HG03575 (cell line): ENCODE measurements at regions not wholly inside any gene's neighbourhood (a gene's known extent, or its start where the extent isn't known, plus 50 kb on each side); places are given as distances from the start of the nearest gene placed in this dataset.

Source experiments
- ATAC-seq: cut with Tn5 transposase; IDR thresholded peaks from one replicate; pipeline ENCODE4 v1.9.1; 2021; ENCODE audit not compliant: unreplicated experiment, insufficient number of reproducible peaks, low FRiP score; ENCODE audit errors: extremely low read depth

DNA sequence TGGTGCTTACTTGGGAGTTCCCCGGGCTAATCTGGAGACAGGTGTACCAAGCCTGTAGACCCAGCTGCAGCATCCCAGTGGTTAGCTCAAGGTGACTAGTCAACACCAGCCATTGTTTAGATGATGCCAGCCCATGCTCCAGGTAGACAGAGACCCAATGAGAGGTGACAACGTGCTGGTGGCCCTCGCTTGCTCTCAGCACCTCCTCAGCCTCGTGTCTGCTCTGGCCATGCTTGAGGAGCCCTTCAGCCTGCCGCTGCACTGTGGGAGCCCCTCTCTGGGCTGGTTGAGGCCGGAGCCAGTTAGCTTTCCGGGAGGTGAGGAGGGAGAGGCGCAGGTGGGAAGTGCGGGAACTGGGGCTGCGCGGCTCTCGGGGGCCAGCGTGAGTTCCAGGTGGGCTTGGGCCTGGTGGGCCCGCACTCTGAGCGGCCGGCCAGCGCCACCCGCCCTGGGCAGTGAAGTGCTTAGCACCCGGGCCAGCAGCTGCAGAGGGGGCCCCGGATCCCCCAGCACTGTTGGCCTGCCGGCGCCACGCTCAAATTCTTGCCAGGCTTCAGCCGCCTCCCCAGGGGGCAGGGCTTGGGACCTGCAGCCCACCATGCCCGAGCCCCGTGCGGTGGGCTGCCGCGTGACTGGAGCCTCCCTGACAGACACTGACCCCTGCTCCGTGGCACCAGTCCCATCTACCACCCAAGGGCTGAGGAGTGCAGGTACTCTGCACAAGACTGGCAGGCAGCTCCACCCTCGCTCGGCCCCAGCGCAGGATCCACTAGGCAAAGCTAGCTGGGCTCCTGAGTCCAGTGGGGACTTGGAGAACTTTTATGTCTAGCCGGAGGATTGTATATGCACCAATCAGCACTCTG, 85.9 kb upstream of the VSTM2B start:
- ATAC-seq: no peak

DNA sequence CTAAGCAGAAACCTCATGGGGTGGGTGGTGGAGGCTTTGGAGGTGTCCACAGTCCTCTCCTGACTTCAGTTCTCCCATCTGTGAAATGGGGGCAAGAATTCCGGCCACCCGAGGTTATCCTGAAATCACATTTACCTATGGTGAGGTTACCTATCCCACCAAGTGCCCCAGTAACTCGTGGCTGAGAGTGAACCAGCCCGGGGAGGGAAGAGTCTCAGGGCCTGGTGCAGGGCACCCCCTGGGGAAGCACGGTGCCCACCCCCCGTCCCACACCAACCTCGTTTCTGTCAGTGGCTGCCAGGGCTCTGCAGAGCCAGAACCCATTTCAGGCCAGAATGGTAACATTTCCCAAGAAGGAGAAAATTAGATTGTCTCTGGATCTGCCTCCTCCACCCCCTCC, 83.7 kb upstream of the VSTM2B start:
- no peak for ATAC-seq

- ATAC-seq: no peak
Observed at GRCh38 chr19:29442910-29443309, 82.9 kb upstream of the VSTM2B start.

- no peak for ATAC-seq
Observed at GRCh38 chr19:29445246-29445645, 80.5 kb upstream of the VSTM2B start.

DNA sequence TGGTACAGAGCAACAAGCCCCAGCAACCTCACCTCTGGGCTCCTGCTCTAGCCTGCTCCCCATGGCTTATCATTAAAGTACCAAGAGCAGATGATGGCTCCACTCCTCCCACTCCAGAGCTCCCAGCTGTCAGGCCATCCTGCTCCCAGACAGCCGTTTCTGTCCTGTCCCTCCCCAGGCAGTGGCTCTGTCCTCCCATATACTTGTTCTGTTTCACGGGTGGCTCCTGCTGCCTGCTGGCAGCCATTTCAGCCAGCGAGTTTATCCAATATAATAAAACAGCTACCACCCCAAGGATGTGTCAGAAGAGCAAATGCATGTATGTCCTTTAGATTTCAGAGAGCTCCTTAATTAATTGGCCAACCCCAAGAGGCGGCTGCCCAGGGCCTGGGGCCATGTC, 79.4 kb upstream of the VSTM2B start:
- no peak for ATAC-seq

GRCh38 chr19:29448046-29448445, 77.7 kb upstream of the VSTM2B start:
- no peak for ATAC-seq

GRCh38 chr19:29449371-29449770, 76.4 kb upstream of the VSTM2B start:
- ATAC-seq: no peak

DNA sequence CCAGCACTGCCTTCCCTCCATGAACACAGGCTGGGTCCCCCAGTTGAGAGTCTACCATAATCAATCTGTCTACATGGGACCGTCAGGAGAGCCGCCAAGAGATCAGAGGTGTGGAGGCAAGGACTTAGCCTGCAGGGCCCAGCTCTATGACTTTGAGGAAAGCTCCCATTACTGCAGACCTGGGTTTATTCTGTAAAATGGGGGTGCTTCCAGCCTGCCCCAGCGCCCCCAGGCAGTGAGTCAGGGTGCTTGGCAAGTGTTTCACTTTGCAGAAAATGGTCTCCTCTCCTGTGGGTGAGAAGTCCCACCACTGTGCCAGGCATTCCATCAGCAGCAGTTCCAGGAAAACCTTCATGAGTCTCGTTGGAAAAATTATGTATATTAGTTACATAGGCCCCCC, 75.5 kb upstream of the VSTM2B start:
- ATAC-seq: no peak

DNA sequence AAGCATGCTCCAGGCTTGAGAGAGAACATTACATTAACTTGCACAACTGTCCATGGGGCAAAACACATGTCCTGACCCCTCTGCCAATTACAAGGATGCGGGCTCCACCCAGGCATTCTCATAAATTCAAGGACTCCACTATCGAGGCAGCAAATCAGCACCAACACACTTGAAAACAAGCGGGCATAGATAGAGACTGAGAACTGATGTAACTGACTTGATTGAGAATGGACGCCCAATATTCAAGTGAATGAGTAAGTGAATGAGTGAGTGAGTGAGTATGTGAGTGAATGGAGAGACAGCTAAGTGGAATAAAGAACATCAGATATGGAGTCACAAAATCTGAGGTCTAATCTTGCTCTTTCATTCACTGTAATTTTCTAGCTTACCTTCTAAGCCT, 75.0 kb upstream of the VSTM2B start:
- no peak for ATAC-seq

DNA sequence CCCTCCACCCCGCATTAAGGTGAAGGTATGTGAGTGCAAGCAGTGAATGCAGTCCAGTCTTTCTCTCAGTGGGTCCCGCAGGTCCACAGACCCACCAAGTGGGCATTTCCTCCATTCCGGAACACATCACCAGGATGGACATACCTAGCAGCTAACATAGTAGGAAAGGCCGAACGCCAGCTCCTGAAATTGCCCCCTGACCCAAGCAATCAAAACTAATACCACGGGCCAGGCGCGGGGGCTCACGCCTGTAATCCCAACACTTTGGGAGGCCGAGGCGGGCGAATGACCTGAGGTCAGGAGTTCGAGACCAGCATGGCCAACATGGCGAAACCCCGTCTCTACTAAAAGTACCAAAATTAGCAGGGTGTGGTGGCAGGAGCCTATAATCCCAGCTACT, 71.7 kb upstream of the VSTM2B start:
- no peak for ATAC-seq

DNA sequence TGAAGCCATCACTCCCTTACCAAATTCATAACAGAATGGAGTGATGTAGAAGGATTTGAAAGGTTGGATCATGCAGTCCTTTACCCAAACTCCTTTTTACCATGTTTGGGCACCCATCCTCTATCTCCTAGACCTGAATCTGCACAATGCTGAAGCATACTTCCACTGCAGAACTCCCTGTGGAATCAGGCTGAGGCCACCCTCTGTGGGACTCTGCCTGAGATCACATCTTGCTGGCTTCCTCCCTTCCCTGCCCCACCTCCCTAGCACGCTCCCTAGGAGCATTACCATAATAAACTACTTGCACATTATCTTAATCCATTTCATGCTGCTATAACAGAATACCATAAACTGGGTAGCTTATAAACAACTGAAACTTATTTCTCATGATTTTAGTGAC, 68.4 kb upstream of the VSTM2B start:
- ATAC-seq: no peak

GRCh38 chr19:29467824-29468401, 57.9 kb upstream of the VSTM2B start:
- ATAC-seq: no peak

GRCh38 chr19:29475469-29475868, 50.3 kb upstream of the VSTM2B start:
- no peak for ATAC-seq
